NCI-H1105 (cell line): ENCODE measurements at regions not wholly inside any gene's neighbourhood (a gene's known extent, or its start where the extent isn't known, plus 50 kb on each side); places are given as distances from the start of the nearest gene placed in this dataset.
"Not testable (repeated sequence)": the region's sequence is repeated elsewhere in the genome, so short reads cannot be mapped to it uniquely, and the experiment has no call there.

Source experiments
- DNase-seq: peaks from one replicate; lab custom pipeline; 2025; lab: John Stamatoyannopoulos, UW

DNA sequence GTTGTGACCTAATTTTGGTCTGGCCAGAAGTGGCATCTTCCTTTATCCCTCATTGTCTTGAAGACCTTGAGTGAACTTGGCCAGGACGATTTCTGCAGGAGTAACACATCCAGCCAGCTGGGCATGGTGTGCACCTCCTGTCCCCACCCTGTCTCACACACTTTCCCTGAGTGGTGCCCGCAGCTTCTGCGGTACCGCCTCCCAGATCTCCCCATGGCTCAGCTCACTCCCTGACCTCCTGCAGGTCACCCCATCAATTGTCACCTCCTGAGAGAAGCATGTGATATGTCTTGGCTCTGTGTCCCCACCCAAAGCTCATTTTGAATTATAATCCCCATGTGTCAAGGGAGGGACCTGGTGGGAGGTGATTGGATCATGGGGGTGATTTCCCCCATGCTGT lies 50.2 kb upstream of the TP53I11 start:
- DNase-seq, result no peak

GRCh38 chr11:45001466-45002165 lies 50.9 kb upstream of the TP53I11 start:
- DNase-seq, result no peak

DNA sequence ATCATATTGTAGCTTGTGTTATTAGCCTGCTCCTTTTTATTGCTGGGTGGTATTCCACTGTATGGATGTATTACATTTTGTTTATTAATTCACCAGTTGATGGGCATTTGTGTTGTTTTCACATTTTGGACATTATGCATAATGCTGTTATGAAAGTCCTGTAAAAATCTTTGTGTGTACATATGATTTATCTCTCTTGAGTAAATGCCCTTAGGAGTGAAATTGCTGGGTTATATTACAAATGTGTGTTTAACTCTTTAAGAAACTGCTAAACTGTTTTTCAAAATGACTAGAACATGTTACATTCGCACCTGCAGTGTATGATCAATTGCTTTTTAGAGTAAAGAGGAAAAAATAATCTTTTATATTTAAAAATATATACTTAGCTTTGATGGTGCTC lies 54.4 kb upstream of the TP53I11 start:
- no peak for DNase-seq

GRCh38 chr11:45007011-45007410 lies 56.3 kb upstream of the TP53I11 start:
- no peak for DNase-seq

DNA sequence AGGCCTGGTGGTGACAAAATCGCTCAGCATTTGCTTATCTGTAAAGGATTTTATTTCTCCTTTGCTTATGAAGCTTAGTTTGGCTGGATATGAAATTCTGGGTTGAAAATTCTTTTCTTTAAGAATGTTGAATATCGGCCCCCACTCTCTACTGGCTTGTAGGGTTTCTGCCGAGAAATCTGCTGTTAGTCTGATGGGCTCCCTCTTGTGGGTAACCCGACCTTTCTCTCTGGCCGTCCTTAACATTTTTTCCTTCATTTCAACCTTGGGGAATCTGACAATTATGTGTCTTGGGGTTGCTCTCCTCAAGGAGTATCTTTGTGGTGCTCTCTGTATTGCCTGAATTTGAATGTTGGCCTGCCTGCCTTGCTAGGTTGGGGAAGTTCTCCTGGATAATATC lies 65.3 kb upstream of the TP53I11 start:
- DNase-seq, result not testable (repeated sequence)

DNA sequence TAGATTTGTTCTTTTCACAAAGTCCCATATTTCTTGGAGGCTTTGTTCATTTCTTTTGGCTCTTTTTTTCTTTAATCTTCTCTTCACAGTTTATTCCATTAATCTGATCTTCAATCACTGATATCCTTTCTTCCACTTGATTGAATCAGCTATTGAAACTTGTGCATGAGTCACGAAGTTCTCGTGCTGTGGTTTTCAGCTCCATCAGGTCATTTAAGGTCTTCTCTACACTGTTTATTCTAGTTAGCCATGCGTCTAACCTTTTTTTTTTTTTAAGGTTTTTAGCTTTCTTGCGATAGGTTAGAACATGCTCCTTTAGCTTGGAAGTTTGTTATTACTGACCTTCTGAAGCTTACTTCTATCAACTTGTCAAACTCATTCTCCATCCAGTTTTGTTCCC lies 65.8 kb upstream of the TP53I11 start:
- not testable (repeated sequence) for DNase-seq

- DNase-seq, result no peak
Observed at GRCh38 chr11:45017329-45017728, 66.6 kb upstream of the TP53I11 start.

- DNase-seq, result no peak
Observed at GRCh38 chr11:45021001-45021400, 70.3 kb upstream of the TP53I11 start.

DNA sequence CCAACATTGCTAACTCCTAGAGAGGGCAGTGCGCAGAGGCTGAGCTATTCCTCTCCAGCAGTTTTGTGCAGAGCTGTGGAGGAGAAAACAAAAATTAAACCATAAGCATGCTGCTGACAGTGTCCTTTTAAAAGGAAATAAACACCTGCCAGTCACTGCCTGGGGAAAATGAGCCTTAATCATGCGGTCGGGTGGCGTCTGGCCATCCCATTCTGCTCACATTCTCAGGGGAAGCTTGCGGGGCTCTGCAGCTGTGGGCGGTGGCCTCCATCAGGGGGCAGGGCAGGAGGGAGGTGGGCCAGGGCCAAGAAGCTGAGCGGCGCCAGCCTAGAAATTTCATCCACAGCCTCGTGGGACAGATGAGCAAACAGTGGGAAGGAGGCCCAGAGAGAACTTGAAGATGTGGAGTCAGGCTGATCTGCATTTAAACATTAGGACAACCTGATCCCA lies 71.0 kb upstream of the TP53I11 start:
- DNase-seq, result peak; percentile 73

GRCh38 chr11:45022294-45023064 lies 71.8 kb upstream of the TP53I11 start:
- no peak for DNase-seq

- DNase-seq, result no peak
Observed at GRCh38 chr11:45023065-45023365, 72.3 kb upstream of the TP53I11 start.

DNA sequence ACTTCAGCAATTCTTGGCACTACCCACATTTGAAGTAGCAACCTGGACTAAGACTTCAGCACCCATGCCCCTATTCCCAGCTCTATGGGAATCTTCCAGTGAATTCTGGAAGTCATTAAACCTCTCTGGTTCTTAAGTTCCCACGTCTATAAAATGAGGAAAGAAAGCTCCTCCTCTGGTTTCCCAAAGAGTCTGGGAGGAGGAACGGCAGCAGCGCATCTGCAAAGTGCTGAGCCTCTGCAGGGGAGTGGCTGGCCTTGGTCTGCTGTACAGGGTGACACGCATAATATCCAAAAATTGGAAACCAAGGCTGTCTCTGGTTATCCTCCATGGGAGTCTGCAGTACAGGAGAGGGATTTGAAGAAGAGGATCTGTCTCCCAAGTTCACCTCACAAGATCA lies 73.6 kb upstream of the TP53I11 start:
- no peak for DNase-seq

- no peak for DNase-seq
Observed at GRCh38 chr11:45024846-45025588, 74.3 kb upstream of the TP53I11 start.

GRCh38 chr11:45025716-45026492 lies 75.2 kb upstream of the TP53I11 start:
- DNase-seq, result no peak

DNA sequence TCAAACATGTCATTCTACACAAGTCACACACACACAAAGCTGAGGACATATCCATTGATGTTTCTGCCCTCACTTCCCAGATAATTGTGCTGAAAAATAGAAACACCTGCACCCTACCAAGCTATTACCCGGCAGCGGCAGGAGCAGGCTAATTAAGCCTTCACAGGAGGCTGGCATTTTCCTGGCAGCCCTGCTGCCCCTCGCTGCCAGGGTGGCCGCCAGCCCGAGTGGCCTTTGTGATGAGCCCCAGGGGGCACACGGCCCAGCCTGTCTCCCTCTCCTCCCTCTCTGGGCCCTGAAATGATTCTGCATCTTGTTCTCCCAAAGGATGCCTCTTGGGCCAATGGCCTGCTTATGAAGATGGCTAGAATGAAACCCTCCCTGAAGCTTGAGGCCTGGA lies 76.2 kb upstream of the TP53I11 start:
- peak; percentile 79 for DNase-seq

DNA sequence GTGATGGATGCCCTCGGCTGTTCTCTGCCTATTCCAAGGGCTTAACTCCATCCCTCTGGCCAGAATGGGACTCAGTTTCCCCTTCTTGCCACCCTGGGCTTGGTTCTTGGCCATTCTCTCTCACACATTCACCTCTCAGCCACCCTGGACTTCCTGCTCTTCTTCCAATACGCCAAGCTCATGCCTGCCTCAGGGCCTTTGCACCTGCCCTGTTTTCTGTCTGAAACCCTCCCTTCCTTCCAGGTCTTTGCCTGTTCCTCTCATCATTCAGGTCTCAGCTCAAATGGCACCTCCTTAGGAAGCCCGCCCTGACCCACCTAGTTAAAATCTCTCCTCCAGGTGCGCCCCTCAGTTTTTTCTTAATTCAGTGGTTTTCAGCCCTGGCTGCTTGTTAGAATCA lies 76.6 kb upstream of the TP53I11 start:
- DNase-seq, result no peak

GRCh38 chr11:45028911-45029682 lies 78.4 kb upstream of the TP53I11 start:
- no peak for DNase-seq

DNA sequence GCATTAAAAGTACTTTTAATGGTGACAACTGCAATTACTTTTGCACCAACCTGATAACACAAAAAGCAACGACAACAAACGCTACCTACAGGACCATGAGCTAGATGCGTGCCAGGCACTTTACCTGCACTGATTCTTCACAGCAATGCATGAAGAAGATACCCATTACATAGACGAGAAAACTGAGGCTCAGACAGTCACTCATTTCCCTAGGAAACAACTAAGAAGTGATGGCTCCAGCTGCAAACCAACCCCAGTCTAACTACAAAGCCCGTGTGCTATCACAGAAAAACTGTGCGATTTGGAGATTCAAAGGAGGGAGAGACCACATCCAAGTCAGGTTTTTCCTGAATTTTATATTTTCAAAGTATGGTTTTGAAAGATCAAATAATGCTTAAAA lies 80.1 kb upstream of the TP53I11 start:
- DNase-seq, result no peak

DNA sequence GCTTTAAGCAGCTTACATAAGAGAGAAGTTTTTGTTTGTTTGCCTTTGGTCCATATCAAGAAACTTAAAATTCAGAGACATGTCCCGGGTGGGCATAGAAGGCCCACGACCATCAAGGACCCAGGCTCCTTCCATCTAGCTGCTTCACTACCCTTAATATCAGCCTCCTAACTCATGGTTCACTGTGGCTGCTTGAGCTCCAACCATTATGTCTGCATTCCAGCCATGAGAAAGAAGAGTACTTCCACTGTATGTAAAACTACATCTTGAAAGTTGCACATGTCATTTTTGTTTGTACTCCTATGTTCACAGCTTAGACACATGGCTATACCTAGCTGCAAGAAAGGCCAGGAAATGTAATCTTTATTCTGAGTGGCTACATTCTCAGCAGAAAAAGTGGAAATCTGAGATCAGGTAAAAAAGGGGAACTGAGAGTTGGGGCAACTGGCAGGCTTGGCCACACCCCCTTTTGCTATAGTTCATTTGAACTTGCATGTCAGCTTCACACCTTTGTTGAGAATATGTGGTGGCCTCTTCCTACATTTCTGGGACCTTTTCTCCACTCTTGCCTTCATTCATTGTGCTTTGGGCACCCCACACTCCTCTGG lies 81.3 kb upstream of the TP53I11 start:
- DNase-seq, result no peak

DNA sequence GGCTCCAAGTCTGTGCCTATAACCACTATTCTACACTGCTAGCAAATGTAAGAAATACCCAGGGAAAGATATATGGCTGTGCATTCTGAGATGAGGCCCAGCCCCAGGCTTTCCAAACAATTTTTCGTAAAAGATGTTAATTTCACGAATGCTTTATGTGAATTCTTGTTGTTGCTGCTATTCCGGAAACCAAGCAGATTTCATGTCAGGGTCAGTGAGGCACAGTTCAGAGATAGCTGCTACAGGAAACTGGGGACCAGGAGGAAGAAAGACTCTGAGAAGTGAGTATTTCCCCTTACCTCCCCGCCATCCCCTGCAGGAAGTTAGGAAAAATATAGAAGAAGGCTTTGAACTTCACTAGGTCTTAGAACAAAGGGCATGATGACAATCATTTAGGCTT lies 84.7 kb upstream of the TP53I11 start:
- DNase-seq, result no peak

- DNase-seq, result no peak
Observed at GRCh38 chr11:45036010-45036409, 85.3 kb upstream of the TP53I11 start.
